GM12874 (cell line): ENCODE measurements at regions not wholly inside any gene's neighbourhood (a gene's known extent, or its start where the extent isn't known, plus 50 kb on each side); places are given as distances from the start of the nearest gene placed in this dataset.

Experiments used
- CTCF ChIP-seq: IDR thresholded peaks from 2 replicates; pipeline ENCODE4 v1.5.1; 2011; ENCODE audit warnings: low read depth, mild to moderate bottlenecking, control low read depth, low read length, moderate library complexity; ENCODE audit not compliant: insufficient read depth

- TF ChIP-seq CTCF = no peak
Measured at GRCh38 chr10:78415111-78415510, 381.4 kb downstream of the RPS24 start.

GRCh38 chr10:78416031-78417011, 382.7 kb downstream of the RPS24 start:
- no peak for TF ChIP-seq CTCF

GRCh38 chr10:78417425-78418370, 384.0 kb downstream of the RPS24 start:
- no peak for TF ChIP-seq CTCF

- no peak for TF ChIP-seq CTCF
Measured at GRCh38 chr10:78419481-78420265, 386.0 kb downstream of the RPS24 start.

- TF ChIP-seq CTCF = no peak
Measured at GRCh38 chr10:78420946-78421735, 387.5 kb downstream of the RPS24 start.

- peak; percentile 25; the same call in 1 of the 2 replicates for TF ChIP-seq CTCF
Measured at GRCh38 chr10:78424723-78425122, 391.1 kb downstream of the RPS24 start.
